ENCODE measurements at regions not wholly inside any gene's neighbourhood (a gene's known extent, or its start where the extent isn't known, plus 50 kb on each side); places are given as distances from the start of the nearest gene placed in this dataset.

GRCh38 chr6:14406614-14407331, 289.2 kb downstream of the CD83 start:
- TF ChIP-seq EZH2 (IDR thresholded peaks at IDR 0.05; ENCODE audit: low read depth), result no peak
- no peak for TF ChIP-seq CTCF (conservative IDR thresholded peaks at IDR 0.05)
